ENCODE measurements at regions not wholly inside any gene's neighbourhood (a gene's known extent, or its start where the extent isn't known, plus 50 kb on each side); places are given as distances from the start of the nearest gene placed in this dataset.

- dilution Hi-C loops (cut with HindIII; ENCODE audit: low sequenced_read_pairs, unreplicated experiment) = no loop called here
- no peak overlapping the region for H3K14ac ChIP-seq (replicated peaks; ENCODE audit: low read depth, low read length)
- H3K18ac ChIP-seq (ENCODE audit: low read depth, low read length) = no peak overlapping the region
- no peaks in the 10 kb centered on the region for H3K27me3 ChIP-seq (ENCODE audit: control insufficient read depth, insufficient read depth, low read length)
- no peak overlapping the region for H3K4me2 ChIP-seq (ENCODE audit: low read depth, low read length)
- H3K56ac ChIP-seq (ENCODE audit: extremely low read depth, insufficient read depth, low read length) = no peak overlapping the region
- POLR2A ChIA-PET (ENCODE audit: unreplicated experiment) = no interaction called here
- peaks cover 9% of the 10 kb centered on the region; the same call in 1 of the 2 replicates for H3K36me3 ChIP-seq (ENCODE audit: control insufficient read depth, insufficient read depth, low read length)
- peaks cover 33 to 73% of the 10 kb centered on the region in 2 experiments for H3K79me1 ChIP-seq (ENCODE audit: low read depth in 1 of 2, low read length in 2 of 2)
- no peak overlapping the region for H2BK15ac ChIP-seq (ENCODE audit: low read depth, low read length)
- H2AK9ac ChIP-seq (replicated peaks; ENCODE audit: low read depth, low read length, poor library complexity) = no peak overlapping the region
- intact Hi-C loops (cut with micrococcal nuclease) = no loop called here
- peaks cover 60% of the 10 kb centered on the region for H4K20me1 ChIP-seq (ENCODE audit: insufficient read depth, low read length)
- peaks cover 16% of the 10 kb centered on the region for H3K4me1 ChIP-seq (ENCODE audit: control insufficient read depth, insufficient read depth, low read length)
- H4K91ac ChIP-seq (ENCODE audit: insufficient read depth, low read depth, low read length) = no peak overlapping the region
- H2AFZ ChIP-seq (replicated peaks; ENCODE audit: low read length, poor library complexity) = no peak overlapping the region
- no peak overlapping the region for H4K5ac ChIP-seq (ENCODE audit: low read depth, low read length)
- WGBS, 2 experiments (ENCODE audit: extremely low coverage in 2 of 2, insufficient read length in 1 of 2) = 100% methylated on average over 1 of the region's 6 CpGs; no CpG with 5 or more reads in 1 of the 2 experiments
- no peak overlapping the region for H4K8ac ChIP-seq (ENCODE audit: low read depth in 2 of 2, low read length in 2 of 2)
- no peak for TF ChIP-seq ELK1 (IDR thresholded peaks at IDR 0.05; ENCODE audit: borderline replicate concordance, low read depth, low read length)
- TF ChIP-seq SMC3 (IDR thresholded peaks at IDR 0.05; ENCODE audit: low read depth, low read length) = no peak
- TF ChIP-seq CEBPB (IDR thresholded peaks at IDR 0.05; ENCODE audit: low read depth, low read length) = no peak
- TF ChIP-seq RCOR1 (IDR thresholded peaks at IDR 0.05; ENCODE audit: insufficient replicate concordance, low read length) = no peak
- no peak for TF ChIP-seq RAD21 (IDR thresholded peaks at IDR 0.05; ENCODE audit: low read length)
- no peak for TF ChIP-seq CTCF (conservative IDR thresholded peaks at IDR 0.05; ENCODE audit: low read depth, low read length)
- TF ChIP-seq FOS (IDR thresholded peaks at IDR 0.05; ENCODE audit: low read depth, low read length) = no peak
- TF ChIP-seq MXI1 (IDR thresholded peaks at IDR 0.05; ENCODE audit: borderline replicate concordance, low read depth, low read length) = no peak
- TF ChIP-seq MAFK (IDR thresholded peaks at IDR 0.05; ENCODE audit: low read depth, low read length) = no peak
- TF ChIP-seq POLR2A (IDR thresholded peaks at IDR 0.05; ENCODE audit: low read depth, low read length) = no peak
- TF ChIP-seq BHLHE40 (IDR thresholded peaks at IDR 0.05; ENCODE audit: low read depth, low read length) = no peak
- no peak for TF ChIP-seq RFX5 (IDR thresholded peaks at IDR 0.05; ENCODE audit: low read depth, low read length)
- TF ChIP-seq CHD1 (IDR thresholded peaks at IDR 0.05; ENCODE audit: low read depth, low read length) = no peak
- TF ChIP-seq NFE2L2 (IDR thresholded peaks at IDR 0.05; ENCODE audit: low read depth, low read length) = no peak
- H3K4me3 ChIP-seq (ENCODE audit: insufficient read depth, low read depth, low read length) = no peak overlapping the region
- DNase-seq (no peak), ATAC-seq (ENCODE audit: low read depth) (no peak)
- H3K9me3 ChIP-seq (ENCODE audit: control insufficient read depth, insufficient read depth, low read length) = no peaks in the 10 kb centered on the region
- H3K23ac ChIP-seq (ENCODE audit: low read depth, low read length) = no peak overlapping the region; the same call in 1 of the 2 replicates
- H3K9me1 ChIP-seq (ENCODE audit: insufficient read depth, low read length) = peaks cover 13% of the 10 kb centered on the region
- no peak overlapping the region for H3K9ac ChIP-seq (ENCODE audit: low read depth, low read length)
- no peak overlapping the region for H3K4ac ChIP-seq (ENCODE audit: low read depth, low read length)
- H2BK20ac ChIP-seq (ENCODE audit: low read depth, low read length) = no peak overlapping the region
- in situ Hi-C loops (cut with MboI; ENCODE audit: low sequenced_read_pairs) = no loop called here
- CTCF ChIA-PET = no interaction called here
- no peak overlapping the region for H3K27ac ChIP-seq (ENCODE audit: insufficient read depth, low read length)
- no TSS peak for BruUV-seq (replicated peaks)
- H2BK5ac ChIP-seq (ENCODE audit: low read depth, low read length, poor library complexity, severe bottlenecking) = no peak overlapping the region
- H2AK5ac ChIP-seq (ENCODE audit: low read depth, low read length) = no peak overlapping the region
- no peak overlapping the region for H2BK120ac ChIP-seq (ENCODE audit: low read depth, low read length)
Observed at GRCh38 chr2:134133622-134134312, 120.1 kb upstream of the MGAT5 start.
